ENCODE measurements at regions not wholly inside any gene's neighbourhood (a gene's known extent, or its start where the extent isn't known, plus 50 kb on each side); places are given as distances from the start of the nearest gene placed in this dataset.

- TF ChIP-seq CTCF (IDR thresholded peaks at IDR 0.05; ENCODE audit: insufficient read depth, low read length, missing control alignments), result no peak
- CTCF ChIA-PET, result interaction anchor here (0.9 to 1.1 kb wide), 2 partner anchors 102 to 834 kb away, joined by 3 read pairs; no protein-coding TSS in a partner anchor
- H3K4me3 ChIP-seq (ENCODE audit: low read depth, low read length), result no peak overlapping the region
- DNase-seq (ENCODE audit: low read depth, low spot score), result no peak
- POLR2A ChIA-PET, result no interaction called here
Measured at GRCh38 chr14:53514197-53514596, 361.1 kb upstream of the DDHD1 start.

GRCh38 chr14:53510281-53510912 is 357.3 kb upstream of the DDHD1 start:
- CTCF ChIA-PET, result interaction anchor here (0.6 to 1.3 kb wide), 2 partner anchors 10 to 27 kb away, joined by 3 to 4 read pairs; no protein-coding TSS in a partner anchor

GRCh38 chr14:53509276-53510244 is 356.4 kb upstream of the DDHD1 start:
- ChIA-PET CTCF (interaction anchor here (1.0 to 1.3 kb wide), 2 partner anchors 28 to 79 kb away, joined by 4 read pairs; no protein-coding TSS in a partner anchor), POLR2A (no interaction called here)
- DNase-seq (ENCODE audit: low read depth, low spot score), result no peak
- no peak for TF ChIP-seq CTCF (IDR thresholded peaks at IDR 0.05; ENCODE audit: insufficient read depth, low read length, missing control alignments)
- H3K4me3 ChIP-seq (ENCODE audit: low read depth, low read length), result no peak overlapping the region

More at GRCh38 chr14:53510281-53510912, 357.3 kb upstream of the DDHD1 start:
- no peak overlapping the region for H3K4me3 ChIP-seq (ENCODE audit: low read depth, low read length)
- no peak for DNase-seq (ENCODE audit: low read depth, low spot score)
- POLR2A ChIA-PET, result no interaction called here
- TF ChIP-seq CTCF (IDR thresholded peaks at IDR 0.05; ENCODE audit: insufficient read depth, low read length, missing control alignments), result no peak

GRCh38 chr14:53501361-53502211 is 348.5 kb upstream of the DDHD1 start:
- DNase-seq (ENCODE audit: low read depth, low spot score), result no peak
- no peak overlapping the region for H3K4me3 ChIP-seq (ENCODE audit: low read depth, low read length)
- no peak for TF ChIP-seq CTCF (IDR thresholded peaks at IDR 0.05; ENCODE audit: insufficient read depth, low read length, missing control alignments)
- ChIA-PET POLR2A (no interaction called here), CTCF (interaction anchor here (0.9 kb wide), 1 partner anchor 37 kb away, joined by 4 read pairs; no protein-coding TSS in a partner anchor)

- no peak for TF ChIP-seq CTCF (IDR thresholded peaks at IDR 0.05; ENCODE audit: insufficient read depth, low read length, missing control alignments)
- no peak overlapping the region for H3K4me3 ChIP-seq (ENCODE audit: low read depth, low read length)
- no peak for DNase-seq (ENCODE audit: low read depth, low spot score)
- ChIA-PET CTCF (no interaction called here), POLR2A (no interaction called here)
Measured at GRCh38 chr14:53500191-53500590, 347.1 kb upstream of the DDHD1 start.
